ENCODE measurements at regions not wholly inside any gene's neighbourhood (a gene's known extent, or its start where the extent isn't known, plus 50 kb on each side); places are given as distances from the start of the nearest gene placed in this dataset.

DNA sequence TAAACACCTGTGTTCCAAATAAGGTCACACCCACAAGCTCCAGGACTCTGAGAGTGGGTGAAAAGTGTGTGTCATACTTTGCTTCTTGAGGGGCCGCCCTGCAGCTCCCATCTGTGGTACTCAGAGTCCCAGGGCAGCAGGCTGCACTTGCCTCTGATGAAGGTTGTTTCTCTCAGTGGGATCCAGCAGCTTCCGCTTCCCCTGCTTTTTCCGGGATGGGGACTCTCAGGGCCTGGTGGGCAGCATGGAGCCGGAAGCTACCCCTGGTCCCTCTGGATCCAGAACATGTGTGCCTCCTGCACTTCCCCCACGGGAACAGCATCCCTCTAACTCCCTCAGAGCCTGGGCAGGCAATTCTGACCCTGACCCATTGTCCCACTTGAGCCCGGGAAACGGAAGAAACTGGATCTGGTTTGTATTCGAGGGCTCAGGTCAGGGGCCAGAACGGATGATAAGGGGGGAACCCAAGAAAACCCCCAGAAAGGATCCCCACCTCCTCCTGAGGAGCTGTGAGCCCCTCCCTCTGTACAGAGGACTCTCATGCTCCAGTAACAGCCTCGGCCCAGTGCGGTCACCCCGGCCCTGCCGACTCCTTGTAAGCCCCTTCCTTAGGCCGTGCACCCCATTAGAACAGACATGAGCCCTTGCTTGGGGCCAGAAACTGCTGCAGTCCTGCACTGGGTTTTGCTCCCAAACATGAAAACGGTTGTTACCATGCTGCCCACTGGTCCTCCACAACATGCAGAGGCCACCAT lies 189.5 kb upstream of the C1orf174 start:
- ATAC-seq, result no peak
- peaks cover 8% of the 10 kb centered on the region for H3K9me3 Mint-ChIP-seq (ENCODE audit: low read depth)
- CTCF ChIA-PET, result no interaction called here

DNA sequence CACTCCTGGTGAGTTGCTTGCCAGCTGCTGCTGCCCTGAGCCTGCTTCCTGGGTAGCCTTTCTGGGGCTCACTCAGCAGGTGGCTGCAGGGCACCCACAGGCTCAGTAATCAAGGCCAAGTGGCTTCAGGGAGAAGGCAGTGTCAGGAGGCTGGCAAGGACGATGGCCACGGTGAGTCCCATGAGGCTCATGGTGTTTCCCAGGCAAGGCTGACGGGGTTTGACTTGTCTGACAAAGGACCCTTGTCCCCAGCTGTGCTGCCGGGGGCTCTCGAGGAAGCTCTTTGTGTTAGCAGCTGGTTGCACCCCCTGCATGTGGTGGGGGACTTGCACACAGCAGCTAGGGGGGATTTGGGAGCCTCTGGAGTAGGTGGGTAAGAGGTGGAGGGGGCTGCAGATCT lies 190.5 kb upstream of the C1orf174 start:
- Mint-ChIP-seq H3K4me3 (no peak overlapping the region), H3K27ac (no peak overlapping the region), H3K9me3 (ENCODE audit: low read depth) (peaks cover 8% of the 10 kb centered on the region), H3K36me3 (ENCODE audit: low read depth) (no peaks in the 10 kb centered on the region), H3K27me3 (no peaks in the 10 kb centered on the region), H3K4me1 (no peaks in the 10 kb centered on the region)
- CTCF ChIA-PET, result no interaction called here
- intact Hi-C loops (cut with DNase I, micrococcal nuclease), result no loop called here
- DNase-seq (no peak), ATAC-seq (no peak)
- POLR2A ChIA-PET, result no interaction called here

More for the DNA sequence above, 189.5 kb upstream of the C1orf174 start:
- POLR2A ChIA-PET, result no interaction called here
- Mint-ChIP-seq H3K4me3 (no peak overlapping the region), H3K4me1 (no peaks in the 10 kb centered on the region), H3K27me3 (peaks cover 2% of the 10 kb centered on the region), H3K36me3 (ENCODE audit: low read depth) (no peaks in the 10 kb centered on the region), H3K27ac (no peak overlapping the region)
- no peak for DNase-seq
- intact Hi-C loops (cut with DNase I, micrococcal nuclease), result no loop called here

DNA sequence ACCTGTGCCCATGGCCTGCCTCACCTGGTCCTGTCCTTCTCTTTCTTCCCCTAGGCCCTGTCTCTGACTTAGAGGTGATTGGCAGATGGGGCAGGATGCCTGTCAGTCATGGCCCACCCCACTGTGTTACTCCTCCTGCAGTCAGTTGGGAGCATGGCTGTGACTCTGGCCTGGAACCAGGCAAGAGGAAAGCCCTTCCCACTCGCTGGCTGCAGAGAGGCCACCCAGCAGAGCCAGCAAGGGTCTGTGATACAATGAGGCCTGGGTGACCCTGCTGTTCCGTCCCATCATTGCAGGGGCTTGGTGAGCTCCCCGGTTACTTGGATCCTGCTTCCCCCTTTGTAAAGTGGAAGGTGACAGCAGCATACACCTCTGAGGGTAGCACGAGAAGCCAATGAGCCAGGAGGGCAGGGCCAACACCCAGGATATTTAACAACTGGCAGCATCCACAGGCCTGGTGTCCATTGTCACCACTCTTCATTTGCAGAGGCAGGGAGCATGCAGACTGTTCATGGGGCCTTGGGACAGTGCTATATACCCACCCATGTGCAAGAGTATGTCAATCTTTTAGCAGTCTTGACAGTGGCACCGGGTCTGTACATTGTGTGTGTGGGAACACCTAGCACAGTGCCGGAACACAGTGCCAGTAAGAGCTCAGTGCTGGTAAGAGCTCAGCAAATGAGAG lies 191.0 kb upstream of the C1orf174 start:
- intact Hi-C loops (cut with DNase I, micrococcal nuclease), result no loop called here
- ATAC-seq, result no peak
- CTCF ChIA-PET, result no interaction called here

DNA sequence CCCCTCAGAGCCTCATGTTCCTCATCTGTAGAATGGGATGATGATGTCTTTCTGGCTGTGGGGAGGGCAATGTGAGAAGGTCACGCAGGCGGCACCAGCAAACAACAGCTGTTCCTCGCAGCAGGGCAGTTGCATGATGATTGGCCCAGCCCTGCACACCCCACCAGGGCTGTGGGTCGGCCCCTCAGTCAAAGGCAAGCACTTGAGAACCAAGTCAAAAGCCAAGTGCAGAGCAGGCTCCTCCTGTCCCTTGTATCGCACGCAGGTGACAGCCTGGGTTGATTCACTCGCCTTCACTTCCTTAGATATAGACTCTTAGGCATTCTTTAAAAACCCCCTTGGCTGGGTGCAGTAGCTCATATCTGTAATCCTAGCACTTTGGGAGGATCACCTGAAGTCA lies 191.9 kb upstream of the C1orf174 start:
- H3K27me3 Mint-ChIP-seq, result peaks cover 4% of the 10 kb centered on the region
- no peak overlapping the region for H3K4me3 Mint-ChIP-seq
- peaks cover 12% of the 10 kb centered on the region for H3K9me3 Mint-ChIP-seq (ENCODE audit: low read depth)
- CTCF ChIA-PET, result no interaction called here
- H3K4me1 Mint-ChIP-seq, result no peaks in the 10 kb centered on the region
- H3K27ac Mint-ChIP-seq, result no peak overlapping the region
- intact Hi-C loops (cut with DNase I, micrococcal nuclease), result no loop called here
- no peaks in the 10 kb centered on the region for H3K36me3 Mint-ChIP-seq (ENCODE audit: low read depth)
- POLR2A ChIA-PET, result no interaction called here
- DNase-seq (no peak), ATAC-seq (no peak)

More for the DNA sequence above, 191.0 kb upstream of the C1orf174 start:
- Mint-ChIP-seq H3K27me3 (no peaks in the 10 kb centered on the region), H3K4me3 (no peak overlapping the region), H3K9me3 (ENCODE audit: low read depth) (peaks cover 8% of the 10 kb centered on the region), H3K4me1 (no peaks in the 10 kb centered on the region), H3K36me3 (ENCODE audit: low read depth) (no peaks in the 10 kb centered on the region), H3K27ac (no peak overlapping the region)
- no peak for DNase-seq
- POLR2A ChIA-PET, result no interaction called here

DNA sequence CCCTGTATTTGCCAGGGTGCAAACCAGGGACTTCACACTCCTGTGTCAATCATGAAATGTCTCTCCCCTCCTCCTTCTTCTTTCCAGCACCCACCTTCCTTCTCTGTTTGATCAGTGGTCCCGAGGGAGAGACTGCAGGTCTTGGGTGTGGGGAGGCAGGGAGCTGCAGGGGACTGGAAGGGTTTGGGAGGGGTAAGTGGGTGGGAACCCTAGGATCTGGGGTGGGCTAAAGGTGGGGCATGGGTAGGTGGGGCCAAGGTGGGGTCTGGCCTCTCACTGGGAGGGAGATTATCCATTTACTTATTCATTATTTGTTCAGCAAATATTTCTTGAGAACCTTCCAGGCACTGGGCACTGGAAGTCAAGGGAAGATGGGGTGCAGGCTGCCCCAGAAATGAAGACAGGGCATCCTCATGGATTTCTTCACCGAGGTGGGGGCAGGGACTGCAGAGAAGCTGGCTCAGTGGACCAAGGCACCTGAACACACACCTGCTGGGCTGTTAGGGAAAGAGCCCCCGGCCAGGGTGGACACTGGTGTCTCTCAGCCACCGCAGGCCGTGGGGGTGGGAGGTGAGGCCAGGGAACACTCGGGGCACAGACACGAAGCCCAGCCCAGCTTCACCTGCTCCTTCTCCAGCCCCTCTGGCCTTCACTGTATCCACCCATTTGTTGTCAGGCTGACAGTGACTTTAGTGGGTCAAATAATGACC lies 193.9 kb upstream of the C1orf174 start:
- H3K36me3 Mint-ChIP-seq (ENCODE audit: low read depth), result no peaks in the 10 kb centered on the region
- H3K4me3 Mint-ChIP-seq, result no peak overlapping the region
- no peak for ATAC-seq

DNA sequence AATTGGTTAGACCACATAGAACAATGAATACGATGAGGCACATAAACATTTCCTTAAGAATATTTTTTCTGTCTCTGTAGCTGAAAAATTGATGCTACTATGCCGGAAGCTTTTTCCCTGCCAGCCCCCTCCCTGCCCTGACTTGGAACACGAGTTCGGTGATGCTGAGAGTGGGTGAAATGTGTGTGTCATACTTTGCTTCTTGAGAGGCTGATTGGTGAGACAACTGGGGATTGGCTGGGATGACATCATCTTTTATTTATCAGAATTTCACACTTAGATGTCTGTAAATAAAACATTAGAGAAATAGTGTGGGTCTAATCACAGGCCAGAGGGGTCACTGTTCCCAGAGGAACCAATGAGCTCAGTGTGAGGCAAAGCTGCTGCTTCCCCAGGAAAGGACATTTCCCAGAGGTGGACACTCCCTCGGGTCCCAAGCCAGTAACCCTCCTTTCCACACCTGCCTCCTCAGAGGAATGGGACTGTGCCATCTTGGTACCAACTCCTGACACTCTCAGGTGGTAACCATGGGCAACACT lies 195.4 kb upstream of the C1orf174 start:
- H3K4me3 Mint-ChIP-seq, result no peak overlapping the region
- POLR2A ChIA-PET, result interaction anchor here (0.8 kb wide), 1 partner anchor 53 kb away, joined by 3 read pairs; no protein-coding TSS in a partner anchor
- ATAC-seq, result no peak

More for the DNA sequence above, 193.9 kb upstream of the C1orf174 start:
- H3K27me3 Mint-ChIP-seq, result peaks cover 4% of the 10 kb centered on the region
- intact Hi-C loops (cut with DNase I, micrococcal nuclease), result no loop called here
- H3K27ac Mint-ChIP-seq, result no peak overlapping the region
- H3K9me3 Mint-ChIP-seq (ENCODE audit: low read depth), result peaks cover 12% of the 10 kb centered on the region
- POLR2A ChIA-PET, result no interaction called here
- DNase-seq, result no peak
- CTCF ChIA-PET, result no interaction called here
- no peaks in the 10 kb centered on the region for H3K4me1 Mint-ChIP-seq

DNA sequence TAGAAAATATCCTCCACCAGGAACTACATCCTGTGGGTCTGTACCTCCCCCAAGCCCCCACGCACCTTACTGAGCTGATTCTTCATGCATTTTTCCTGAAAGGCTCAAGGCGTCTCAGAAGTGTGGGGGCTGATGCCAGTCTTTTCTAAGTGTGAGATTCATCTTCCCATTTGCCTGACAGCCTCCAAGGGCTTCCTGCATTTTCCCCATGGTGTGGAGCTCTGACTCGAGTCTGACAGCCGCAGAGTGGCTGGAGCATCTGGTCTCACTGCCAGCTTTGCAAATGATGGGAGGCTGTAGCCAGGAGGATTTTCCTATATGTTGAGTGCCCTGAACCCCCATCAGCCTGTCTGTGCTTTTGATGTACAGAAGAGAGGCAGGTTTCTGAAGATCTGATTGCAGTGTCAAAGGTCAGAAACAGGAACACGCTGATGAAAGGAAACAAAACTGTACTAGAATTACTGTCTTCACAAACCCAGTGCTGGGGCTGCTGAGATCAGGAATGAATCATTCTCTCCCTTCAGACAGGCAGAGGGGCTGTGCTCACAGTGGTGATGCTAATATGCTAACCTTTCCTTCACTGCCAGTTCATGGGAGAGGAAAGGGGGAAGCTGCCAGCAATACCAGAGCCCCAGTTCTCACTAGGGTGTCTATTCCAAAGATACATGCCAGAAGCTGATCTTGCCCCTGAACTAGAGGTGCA lies 201.5 kb upstream of the C1orf174 start:
- intact Hi-C loops (cut with DNase I, micrococcal nuclease), result no loop called here
- H3K27ac Mint-ChIP-seq, result no peak overlapping the region
- no peaks in the 10 kb centered on the region for H3K4me1 Mint-ChIP-seq
- H3K4me3 Mint-ChIP-seq, result no peak overlapping the region
- POLR2A ChIA-PET, result no interaction called here
- H3K36me3 Mint-ChIP-seq (ENCODE audit: low read depth), result no peaks in the 10 kb centered on the region
- H3K27me3 Mint-ChIP-seq, result peaks cover 5% of the 10 kb centered on the region
- DNase-seq (no peak), ATAC-seq (peak; percentile 39)
- CTCF ChIA-PET, result no interaction called here
- peaks cover 3% of the 10 kb centered on the region for H3K9me3 Mint-ChIP-seq (ENCODE audit: low read depth)

More for the DNA sequence above, 195.4 kb upstream of the C1orf174 start:
- Mint-ChIP-seq H3K27ac (no peak overlapping the region), H3K27me3 (peaks cover 4% of the 10 kb centered on the region), H3K36me3 (ENCODE audit: low read depth) (no peaks in the 10 kb centered on the region), H3K9me3 (ENCODE audit: low read depth) (peaks cover 12% of the 10 kb centered on the region), H3K4me1 (no peaks in the 10 kb centered on the region)
- CTCF ChIA-PET, result no interaction called here
- intact Hi-C loops (cut with DNase I, micrococcal nuclease), result no loop called here
- no peak for DNase-seq

DNA sequence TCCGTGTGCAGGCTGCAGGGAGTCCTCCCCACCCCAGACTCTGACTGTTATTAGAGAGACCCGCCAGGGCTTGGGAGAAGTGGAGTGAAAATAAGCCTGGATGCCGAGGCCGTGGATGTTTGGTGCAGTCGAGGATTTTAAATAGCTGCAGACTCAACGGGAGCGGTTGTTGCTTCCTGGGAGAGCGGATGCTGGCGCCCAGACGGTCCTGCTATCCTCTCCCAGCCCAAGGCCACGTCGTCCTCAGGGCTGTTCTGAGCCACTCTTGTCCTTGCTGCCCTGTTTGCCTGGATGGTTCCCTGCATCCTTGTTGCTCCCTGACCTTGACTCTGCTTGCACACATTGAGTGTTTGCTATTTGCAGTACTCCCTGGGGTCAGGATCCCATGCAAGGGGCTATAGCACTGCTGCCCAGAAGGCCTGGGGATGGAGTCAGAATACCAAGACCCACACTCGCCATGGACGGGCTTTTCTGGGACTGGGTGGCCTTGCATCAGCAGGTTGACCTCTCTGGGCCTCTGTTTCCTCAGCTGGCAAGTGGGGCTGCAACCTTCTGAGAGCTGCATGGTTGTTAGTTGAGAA lies 205.3 kb upstream of the C1orf174 start:
- CTCF ChIA-PET, result no interaction called here
- no peak for DNase-seq
- no peaks in the 10 kb centered on the region for H3K36me3 Mint-ChIP-seq (ENCODE audit: low read depth)
- no peaks in the 10 kb centered on the region for H3K4me1 Mint-ChIP-seq
- H3K9me3 Mint-ChIP-seq (ENCODE audit: low read depth), result no peaks in the 10 kb centered on the region
- H3K27ac Mint-ChIP-seq, result no peak overlapping the region
- POLR2A ChIA-PET, result no interaction called here
- no peak for ATAC-seq
- peaks cover 4% of the 10 kb centered on the region for H3K27me3 Mint-ChIP-seq
- intact Hi-C loops (cut with DNase I, micrococcal nuclease), result no loop called here
- no peak overlapping the region for H3K4me3 Mint-ChIP-seq

DNA sequence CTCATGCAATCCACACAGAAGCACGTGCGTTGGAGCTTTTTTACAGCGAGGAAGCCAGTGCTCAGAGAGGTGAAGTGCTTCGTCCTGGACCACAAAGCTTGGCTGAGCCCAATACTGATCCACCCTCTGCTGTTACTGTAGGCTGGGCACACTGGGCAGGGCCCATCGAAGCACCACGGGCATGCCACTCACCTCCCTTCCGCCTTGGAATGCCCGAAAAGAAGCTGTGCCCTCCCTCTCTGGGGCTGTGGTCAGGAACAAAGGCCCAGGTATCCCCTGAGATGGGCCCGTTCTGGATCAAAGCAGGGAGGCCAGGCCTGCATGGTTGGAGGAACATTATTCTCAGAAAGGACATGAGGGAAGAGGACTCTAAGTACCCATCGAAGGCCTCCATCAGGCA lies 206.7 kb upstream of the C1orf174 start:
- no peak overlapping the region for H3K27ac Mint-ChIP-seq
- intact Hi-C loops (cut with DNase I, micrococcal nuclease), result no loop called here
- ATAC-seq, result no peak
- ChIA-PET POLR2A (no interaction called here), CTCF (no interaction called here)
- no peaks in the 10 kb centered on the region for H3K9me3 Mint-ChIP-seq (ENCODE audit: low read depth)
- H3K4me3 Mint-ChIP-seq, result no peak overlapping the region
- peaks cover 2% of the 10 kb centered on the region for H3K27me3 Mint-ChIP-seq
- no peaks in the 10 kb centered on the region for H3K4me1 Mint-ChIP-seq
- no peak for DNase-seq
- no peaks in the 10 kb centered on the region for H3K36me3 Mint-ChIP-seq (ENCODE audit: low read depth)

DNA sequence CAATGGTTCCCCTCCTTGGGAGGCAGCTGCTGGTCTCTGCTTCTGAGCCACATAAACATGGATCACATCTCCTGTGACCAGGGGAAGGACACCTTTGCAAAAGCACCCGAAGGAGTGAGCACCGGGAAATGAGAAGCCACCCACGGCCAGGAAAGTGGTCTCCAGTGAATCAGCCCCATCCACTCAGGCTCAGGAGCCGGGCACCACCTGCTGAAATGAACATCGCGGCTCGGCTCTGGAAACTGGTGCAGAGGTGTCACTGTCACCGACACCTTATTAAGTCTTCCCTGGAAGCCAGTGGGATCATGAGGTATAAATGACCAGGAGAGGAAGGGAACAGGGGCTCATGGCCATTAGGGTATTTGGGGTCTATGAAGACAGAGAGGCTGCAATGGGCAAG lies 207.2 kb upstream of the C1orf174 start:
- intact Hi-C loops (cut with DNase I, micrococcal nuclease), result no loop called here
- peaks cover 2% of the 10 kb centered on the region for H3K27me3 Mint-ChIP-seq
- CTCF ChIA-PET, result no interaction called here

DNA sequence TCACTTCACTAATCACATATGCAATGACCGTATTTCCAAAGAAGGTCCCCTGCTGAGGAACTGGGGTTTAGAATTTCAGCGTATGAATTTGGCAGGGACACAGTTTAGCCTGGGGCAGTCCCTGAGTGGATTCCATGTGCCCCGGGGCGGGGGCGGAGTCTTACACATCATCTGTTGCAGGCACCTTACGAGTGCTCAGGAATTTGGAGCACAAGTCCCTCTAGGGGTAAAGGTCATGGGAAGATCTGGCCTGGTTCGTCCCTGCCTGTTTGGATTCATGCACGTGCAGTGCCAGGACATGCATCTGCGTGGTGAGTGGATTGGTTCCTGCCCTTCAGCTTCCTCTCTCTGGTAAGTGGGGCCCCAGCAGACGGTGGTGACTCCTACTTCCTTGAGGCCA lies 208.3 kb upstream of the C1orf174 start:
- H3K36me3 Mint-ChIP-seq (ENCODE audit: low read depth), result no peaks in the 10 kb centered on the region
- ChIA-PET CTCF (no interaction called here), POLR2A (no interaction called here)
- no peak for ATAC-seq
- H3K9me3 Mint-ChIP-seq (ENCODE audit: low read depth), result no peaks in the 10 kb centered on the region
- DNase-seq, result no peak
- H3K27ac Mint-ChIP-seq, result no peak overlapping the region
- intact Hi-C loops (cut with DNase I, micrococcal nuclease), result no loop called here
- no peak overlapping the region for H3K4me3 Mint-ChIP-seq
- no peaks in the 10 kb centered on the region for H3K27me3 Mint-ChIP-seq
- H3K4me1 Mint-ChIP-seq, result no peaks in the 10 kb centered on the region

More for the DNA sequence above, 207.2 kb upstream of the C1orf174 start:
- Mint-ChIP-seq H3K4me1 (no peaks in the 10 kb centered on the region), H3K9me3 (ENCODE audit: low read depth) (no peaks in the 10 kb centered on the region), H3K27ac (no peak overlapping the region), H3K36me3 (ENCODE audit: low read depth) (no peaks in the 10 kb centered on the region), H3K4me3 (no peak overlapping the region)
- ATAC-seq (no peak), DNase-seq (no peak)
- POLR2A ChIA-PET, result no interaction called here

All from activated CD4-positive, alpha-beta T cell treated with anti-CD3 and anti-CD28 coated beads for 36 hours (primary cell).